Erythroblast (primary cell): ENCODE measurements at regions not wholly inside any gene's neighbourhood (a gene's known extent, or its start where the extent isn't known, plus 50 kb on each side); places are given as distances from the start of the nearest gene placed in this dataset.

ENCODE experiments used
- GATA1 ChIP-seq: IDR thresholded peaks from 2 replicates; pipeline ENCODE4 v1.6.1; 2011; ENCODE audit warnings: low read depth, mild to moderate bottlenecking, control low read depth, low read length, moderate library complexity
- POLR2A ChIP-seq: IDR thresholded peaks from 2 replicates; pipeline ENCODE4 v1.6.1; 2011; ENCODE audit warnings: mild to moderate bottlenecking, low read length

- TF ChIP-seq POLR2A, result no peak
- no peak for TF ChIP-seq GATA1
Observed at GRCh38 chr2:106704798-106705197, 181.2 kb downstream of the ST6GAL2 start.
